HG02981 (cell line): ENCODE measurements at regions not wholly inside any gene's neighbourhood (a gene's known extent, or its start where the extent isn't known, plus 50 kb on each side); places are given as distances from the start of the nearest gene placed in this dataset.
A peak's percentile ranks its signal among the peaks of the same experiment; 100 is the strongest.

Experiments
- ATAC-seq: cut with Tn5 transposase; IDR thresholded peaks from one replicate; pipeline ENCODE4 v1.9.1; 2021; ENCODE audit warnings: mild to moderate bottlenecking, moderate library complexity; ENCODE audit not compliant: unreplicated experiment

DNA sequence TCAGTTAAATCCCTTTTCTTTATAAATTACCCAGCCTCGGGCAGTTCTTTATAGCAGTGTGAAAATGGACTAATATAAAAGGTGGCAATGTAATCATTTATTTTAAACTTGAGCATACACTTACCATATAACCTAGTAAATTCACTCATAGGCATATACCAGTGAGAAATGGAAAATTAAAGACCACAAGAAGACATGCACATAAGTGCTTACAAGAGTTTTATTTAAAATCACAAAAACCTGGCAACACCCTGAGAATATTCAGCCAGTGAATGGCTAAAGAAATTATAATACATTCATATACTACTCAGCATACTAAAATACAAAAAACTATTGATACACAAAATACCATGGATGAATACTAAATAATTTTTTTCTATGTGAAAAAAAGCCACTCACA lies 1017.5 kb upstream of the TMEM132C start:
- ATAC-seq, result no peak

DNA sequence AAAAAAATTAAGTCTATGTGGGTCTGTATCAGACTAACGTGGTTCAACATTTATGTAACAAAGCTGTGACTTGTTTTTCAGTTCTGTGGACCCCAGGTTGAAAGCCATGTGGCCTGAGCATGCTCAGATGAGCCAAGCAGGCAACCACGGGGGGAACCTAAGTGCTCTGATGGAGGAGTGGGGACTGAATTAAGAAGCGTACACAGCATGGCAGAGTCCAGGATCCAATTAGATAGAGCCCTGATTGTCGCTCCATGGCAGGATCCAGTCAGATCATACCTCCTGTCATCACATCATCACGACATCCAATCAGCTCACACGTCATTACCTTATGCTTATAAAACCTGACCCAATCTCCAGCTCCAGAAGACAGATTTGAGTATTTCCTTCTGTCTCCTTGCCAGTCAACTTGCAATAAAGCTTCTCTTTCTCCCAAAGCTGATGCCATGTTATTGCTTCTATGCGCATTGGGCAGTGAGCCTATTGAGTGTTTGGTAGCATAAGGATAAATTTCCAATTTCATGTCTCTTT lies 1013.1 kb upstream of the TMEM132C start:
- ATAC-seq, result no peak

DNA sequence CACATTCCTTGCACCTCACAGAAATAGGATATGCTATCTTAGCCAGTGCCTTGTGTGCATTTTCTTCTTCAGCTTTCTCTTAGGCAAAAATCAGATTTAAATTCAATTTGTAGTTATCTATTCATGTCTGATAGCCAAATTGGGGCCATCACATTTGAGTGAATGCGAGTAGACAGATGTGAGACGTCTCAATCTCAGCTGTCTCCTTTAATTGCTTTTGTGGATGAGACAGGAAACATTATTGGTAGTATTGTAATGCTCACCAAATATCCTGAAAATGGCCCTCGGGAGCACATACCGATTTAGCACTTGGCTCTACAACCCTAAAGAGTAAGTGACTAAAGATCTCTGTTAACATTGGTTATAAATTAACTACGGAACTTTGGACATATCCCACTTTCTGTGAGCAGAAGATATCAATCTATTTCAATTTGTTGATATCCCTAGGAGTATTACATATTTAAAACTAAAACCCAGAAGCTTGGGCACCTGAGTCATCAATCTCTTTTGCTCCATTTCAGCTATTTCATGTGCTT lies 1012.5 kb upstream of the TMEM132C start:
- ATAC-seq, result no peak

DNA sequence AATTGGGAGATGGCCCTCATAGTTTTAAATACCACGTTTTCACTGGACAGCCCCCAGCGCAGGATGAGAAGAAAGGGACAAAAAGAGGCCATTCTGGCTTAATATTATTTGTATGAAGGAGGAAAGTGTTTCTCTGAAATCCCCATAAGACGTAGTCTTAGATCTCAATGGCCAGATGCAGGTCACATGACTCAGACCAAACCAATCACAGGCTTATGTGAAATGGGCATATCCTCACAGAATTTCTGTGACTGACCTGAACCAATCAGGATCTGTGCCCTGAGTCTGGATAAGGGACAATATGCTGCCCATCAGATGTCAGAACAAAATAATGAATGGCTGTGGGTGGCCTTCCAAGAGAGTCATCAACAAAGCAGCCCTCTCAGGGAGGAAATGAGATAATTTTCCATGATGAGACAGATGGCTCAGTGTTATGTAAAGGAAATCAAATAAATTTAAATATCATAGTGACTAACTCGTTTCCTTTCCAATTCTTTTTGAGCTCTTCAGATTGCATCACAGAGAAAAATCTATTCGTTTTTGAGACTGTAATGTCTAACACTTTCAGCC lies 1009.5 kb upstream of the TMEM132C start:
- no peak for ATAC-seq

DNA sequence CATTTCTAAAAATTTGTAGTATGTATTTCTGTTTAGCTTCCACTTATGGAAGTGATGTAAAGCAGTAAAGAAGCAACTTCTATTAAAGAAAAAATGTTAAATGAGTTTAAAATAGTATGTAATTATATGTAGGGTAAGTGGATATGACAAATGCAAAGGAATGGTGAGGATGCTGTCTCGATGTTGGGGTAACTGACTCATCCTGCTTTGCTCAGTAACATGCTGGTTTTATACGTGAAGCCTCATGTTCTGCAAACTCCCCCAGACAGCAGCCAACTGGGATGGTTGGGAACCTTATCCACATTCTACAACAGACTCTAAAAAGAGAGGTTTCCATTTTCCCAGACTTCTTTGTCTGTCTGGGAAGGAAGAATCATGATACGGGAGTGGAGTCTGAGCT lies 1006.4 kb upstream of the TMEM132C start:
- ATAC-seq, result no peak

DNA sequence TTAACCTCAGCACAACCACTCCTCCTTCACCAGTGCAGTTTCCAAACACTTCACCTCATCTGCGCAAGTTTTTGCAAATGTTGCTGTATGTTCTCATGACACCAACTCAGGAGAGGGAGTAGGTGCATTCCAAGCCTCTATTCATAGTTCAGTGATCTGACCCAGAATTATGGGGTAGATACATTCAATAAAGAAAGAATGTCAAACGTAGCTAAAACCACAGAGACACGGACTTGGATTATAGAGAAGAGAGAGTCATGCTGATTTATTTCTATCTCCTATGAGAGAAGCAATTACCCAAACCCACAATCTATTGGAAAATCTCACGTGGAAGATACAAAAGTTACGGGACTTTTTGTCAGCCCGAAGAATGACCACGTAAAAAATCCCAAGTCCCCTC lies 1006.0 kb upstream of the TMEM132C start:
- no peak for ATAC-seq

DNA sequence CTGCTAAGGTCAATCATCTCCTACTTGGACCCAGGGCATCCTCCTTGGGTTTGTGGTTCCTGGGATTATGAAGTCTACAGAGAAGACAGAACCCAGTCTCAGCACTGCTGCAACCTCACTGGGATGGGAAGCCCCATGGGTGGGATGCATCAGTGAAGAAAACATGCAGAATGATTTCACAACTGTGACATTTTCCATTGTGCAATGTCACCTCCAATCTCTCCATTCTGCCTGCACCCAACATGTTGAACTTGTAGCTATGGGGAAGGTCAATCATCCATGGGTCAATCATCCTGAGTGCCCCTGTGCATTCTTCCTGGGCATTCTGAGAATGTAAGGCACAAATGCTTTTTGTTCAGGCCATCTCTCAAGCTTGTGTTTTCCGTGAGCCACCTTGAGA lies 1004.4 kb upstream of the TMEM132C start:
- ATAC-seq, result no peak

DNA sequence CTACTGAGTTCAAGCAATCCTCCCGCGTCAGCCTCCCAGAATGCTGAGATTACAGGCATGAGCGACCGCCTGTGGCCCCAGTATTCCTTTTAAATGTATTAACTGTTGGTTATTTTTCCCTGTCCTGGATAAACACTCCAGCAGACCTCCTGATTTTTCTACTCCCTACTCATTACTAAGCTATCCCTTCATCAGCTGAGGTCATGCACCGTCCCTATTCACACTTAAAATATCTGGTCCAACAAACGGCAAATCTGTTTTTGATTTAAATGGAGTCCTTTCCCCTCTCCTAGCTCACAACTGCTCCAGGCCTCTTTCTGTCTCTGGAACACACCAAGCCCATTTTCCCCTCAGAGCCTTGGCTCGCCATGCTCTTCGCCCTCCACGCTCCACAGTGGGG lies 1003.3 kb upstream of the TMEM132C start:
- ATAC-seq, result no peak

DNA sequence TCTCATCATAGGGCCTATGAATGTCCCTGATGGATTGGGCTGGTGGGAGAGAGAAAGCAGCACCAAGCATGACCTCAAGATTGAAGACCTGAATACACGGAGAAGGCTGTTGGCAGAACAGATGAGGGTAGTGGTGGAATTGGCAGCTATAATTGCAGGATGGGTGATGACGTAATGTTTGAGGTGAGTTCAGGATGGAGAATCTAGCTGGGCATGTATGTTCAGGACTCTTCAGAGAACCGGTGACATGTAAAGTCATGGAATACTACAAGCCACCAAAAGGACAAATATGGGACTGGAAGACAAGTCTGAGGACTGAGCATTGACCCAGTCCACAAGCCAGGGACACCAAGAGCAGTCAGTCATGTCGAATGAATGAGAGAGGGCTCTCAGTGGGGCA lies 999.8 kb upstream of the TMEM132C start:
- no peak for ATAC-seq

DNA sequence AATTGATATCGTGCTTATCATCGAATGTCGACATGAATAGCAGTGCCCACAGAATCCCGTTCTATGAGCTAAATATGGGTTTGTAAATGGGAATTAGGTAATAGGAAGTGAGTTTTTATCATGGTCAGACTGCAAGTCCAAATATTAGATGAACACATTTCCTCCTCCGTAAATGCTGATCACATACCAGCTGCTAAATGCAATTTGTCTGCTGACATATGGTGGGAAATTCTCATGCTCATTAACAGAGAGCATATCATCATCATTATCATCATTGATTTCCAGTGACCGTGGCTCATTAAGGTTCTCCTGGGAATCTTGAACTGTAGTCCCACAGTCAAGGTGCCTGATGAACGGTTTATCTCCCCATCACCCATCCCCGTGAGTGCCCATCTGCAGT lies 998.8 kb upstream of the TMEM132C start:
- no peak for ATAC-seq

DNA sequence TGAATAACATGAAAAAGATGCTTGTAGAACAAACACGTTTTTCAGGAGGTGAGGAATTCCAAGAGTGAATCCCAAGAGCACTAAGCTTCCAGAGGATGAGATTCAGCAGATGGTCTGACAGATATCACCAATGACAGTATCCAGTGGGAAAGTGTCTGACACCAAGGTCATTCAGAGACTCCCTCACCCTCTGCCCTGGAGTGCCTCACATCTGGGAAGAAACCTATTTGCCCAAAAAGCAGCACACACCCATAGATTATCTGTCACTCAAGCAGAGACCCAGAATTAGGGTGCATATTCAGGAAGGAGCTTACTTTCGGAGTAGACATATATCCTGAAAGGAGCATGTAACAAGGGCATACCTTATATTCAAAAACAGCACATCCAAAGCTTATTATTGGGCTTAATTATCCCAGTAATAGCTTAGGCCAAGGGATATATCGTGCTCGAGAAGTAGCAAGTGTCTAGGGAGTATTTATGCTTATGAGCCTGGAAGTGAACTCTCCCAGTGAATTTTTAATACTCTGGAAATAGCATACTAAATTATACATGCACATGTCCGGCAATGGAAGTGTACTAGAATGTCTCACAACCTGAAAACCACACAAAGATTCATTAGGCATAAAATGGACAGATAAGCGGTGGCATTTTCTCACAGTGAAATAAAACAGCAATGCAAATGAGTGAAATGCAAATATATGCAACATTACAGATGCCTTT lies 998.1 kb upstream of the TMEM132C start:
- no peak for ATAC-seq

DNA sequence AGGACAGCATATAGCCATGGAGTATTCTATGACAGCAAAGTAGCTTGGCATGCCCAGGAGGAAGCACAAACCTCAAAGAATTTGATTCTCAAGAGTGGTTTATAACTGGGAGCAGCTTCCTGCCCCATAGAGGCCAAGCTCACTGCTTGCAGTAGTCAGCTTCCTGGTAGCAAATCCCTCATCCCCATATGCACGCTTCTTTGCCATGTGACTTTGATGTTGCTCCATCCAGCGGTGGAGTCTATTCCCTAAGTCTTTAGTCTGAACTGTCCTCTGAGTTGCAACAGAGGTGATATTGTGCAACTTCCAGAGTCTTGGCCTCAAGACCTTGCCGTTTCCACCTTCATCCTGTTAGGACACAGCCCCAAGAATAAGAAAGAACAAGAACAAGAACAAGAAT lies 996.8 kb upstream of the TMEM132C start:
- no peak for ATAC-seq

DNA sequence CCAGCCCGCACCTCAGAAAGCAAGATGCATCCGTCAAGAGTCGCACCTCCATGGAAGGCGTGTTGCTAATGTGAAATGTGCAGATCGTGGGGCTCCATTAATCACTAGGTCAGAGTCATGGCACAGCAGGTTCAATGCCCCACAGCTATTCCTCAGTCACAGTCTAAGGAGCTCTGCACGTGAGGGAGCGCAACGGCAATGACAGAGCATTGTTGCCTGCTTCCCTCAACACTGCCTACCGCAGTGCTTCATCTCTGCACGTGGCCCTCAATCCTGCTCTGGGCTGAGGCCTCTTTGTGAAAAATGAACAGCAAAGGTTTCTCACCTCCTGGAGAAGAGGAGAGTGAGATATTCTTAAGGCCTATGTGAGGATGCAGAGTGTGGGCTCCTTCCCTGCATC lies 995.2 kb upstream of the TMEM132C start:
- ATAC-seq, result no peak

DNA sequence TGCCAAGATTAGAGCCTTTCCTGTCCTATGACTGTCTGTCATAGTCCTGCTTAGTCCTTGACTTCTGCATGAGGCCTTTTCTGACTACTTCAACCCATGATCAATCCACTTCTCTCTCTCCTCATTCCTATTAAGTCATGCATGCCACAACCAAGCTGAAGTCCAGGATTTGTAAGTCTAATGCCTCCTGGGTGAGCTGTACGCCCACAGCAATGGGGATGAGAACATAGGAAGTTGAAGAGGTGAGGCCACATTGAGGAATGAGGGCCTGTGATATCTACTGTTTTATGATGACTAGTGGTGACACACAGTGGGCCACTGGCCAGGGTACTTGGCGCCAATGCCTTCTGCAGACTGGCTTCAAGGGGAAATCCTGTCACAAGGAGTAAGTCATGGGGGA lies 994.1 kb upstream of the TMEM132C start:
- ATAC-seq, result no peak

DNA sequence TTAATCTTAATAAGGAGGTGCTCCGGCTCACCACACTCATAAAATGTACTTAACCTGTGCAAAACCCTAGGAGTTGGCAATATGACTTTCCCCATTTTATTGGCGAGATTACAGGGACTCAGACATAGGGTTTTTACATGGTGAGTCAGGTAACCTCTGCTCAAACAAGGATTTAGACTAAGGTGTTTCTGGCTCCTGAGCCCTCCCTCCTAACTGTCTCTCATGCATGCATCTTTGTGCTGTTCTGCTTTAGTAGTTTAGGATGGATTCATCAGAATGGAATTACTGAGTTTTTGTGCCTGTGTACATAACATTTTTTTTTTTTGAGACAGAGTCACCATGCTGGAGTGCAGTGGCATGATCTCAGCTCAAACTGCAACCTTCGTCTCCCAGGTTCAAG lies 993.3 kb upstream of the TMEM132C start:
- ATAC-seq, result no peak

DNA sequence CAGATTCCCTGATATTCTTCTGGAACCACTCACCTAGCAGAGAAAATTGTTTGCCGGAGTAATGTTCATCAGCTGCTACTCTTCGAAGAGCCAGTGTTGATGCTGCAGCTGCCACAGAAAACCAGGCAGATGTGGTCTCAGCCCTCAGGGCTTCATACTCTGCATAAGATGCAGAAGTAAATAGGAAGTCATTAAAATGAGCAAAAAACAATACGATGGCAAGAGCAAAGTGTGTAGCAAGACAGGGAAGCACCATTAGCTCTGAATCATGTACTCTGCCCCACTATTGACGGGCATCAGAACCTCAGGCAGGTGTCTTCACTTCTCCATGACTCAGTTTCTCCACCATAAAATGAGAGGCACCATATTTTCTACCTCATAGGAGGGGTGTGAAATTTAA lies 991.6 kb upstream of the TMEM132C start:
- ATAC-seq, result no peak

DNA sequence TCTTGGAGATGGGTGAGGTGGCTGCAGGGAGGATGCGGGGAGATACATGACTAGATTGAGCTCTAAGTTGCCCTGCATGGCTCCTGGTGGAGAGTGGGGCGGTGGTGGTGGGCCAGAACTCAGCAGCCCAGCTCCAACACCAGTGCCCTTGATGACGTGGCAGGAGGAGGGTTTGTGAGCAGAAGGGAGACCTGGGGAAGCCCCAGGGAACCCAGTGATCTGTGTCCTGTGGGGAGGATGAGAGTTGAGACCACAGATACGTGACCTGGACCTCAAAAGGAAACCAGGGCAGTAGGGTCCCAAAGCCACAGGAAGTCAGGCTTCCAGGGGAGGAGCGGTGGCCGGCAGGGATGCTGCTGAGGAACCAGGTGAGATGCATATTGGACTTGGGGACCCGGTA lies 989.1 kb upstream of the TMEM132C start:
- ATAC-seq, result peak; percentile 54

DNA sequence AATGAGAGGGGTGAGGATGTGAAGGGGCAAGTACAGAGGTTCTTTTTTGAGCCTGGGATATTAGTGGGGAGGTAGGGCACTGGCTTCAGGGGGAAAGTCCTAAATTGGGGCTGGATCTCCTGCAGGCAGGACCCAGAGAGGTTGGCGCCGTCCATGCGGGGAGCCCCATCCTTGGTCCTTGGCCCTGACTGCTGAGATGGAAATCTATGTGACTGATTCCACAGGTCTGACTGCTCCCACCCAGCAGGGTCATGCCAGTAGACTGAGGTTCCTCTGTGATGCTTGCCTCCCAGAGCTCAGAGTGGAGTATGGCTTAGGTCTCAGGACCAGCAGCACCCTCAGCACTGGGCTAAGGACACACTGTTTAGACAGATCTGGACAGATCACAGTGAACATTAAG lies 988.6 kb upstream of the TMEM132C start:
- ATAC-seq, result peak; percentile 19

DNA sequence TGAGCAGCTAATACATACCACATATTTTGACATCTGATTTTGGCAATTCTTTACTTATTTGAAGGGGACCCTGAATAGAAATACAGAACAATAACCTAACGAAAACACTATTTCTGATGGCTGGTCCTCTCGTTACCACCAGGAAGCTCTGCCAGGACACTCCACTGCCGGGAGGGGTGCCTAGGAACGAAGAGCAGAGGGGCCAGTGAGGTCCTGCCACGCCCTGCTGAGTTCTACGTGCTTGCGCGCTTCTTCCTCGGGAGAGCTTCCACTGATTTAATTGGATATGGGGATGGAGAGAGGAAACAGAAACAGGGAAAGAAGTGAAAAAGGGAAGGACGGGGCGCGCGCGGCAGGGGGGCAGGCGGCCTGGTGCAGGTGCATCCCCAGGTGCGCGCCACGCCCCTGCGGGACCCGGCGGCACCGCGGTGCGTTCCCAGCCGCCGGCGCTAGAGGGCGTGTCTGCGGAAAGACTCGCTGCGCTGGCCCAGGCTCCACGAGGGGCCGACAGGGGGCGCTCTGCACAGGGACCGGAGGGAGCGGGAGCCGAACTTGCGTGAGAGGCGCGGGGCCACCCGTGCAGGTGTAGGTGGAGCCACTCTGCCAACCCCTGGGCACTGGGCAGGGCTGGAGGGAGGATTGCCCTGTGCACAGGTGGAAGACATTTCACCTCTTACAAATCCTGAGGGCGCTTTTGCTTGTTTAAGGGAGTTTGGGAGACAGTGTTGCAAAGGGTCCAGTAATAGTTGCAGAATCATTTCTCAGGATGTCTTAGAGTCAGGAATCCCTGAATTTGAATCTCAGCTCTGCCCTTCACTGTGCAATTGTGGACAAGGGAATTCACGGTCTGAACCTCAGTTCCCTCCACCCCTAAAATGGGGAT lies 986.3 kb upstream of the TMEM132C start:
- ATAC-seq, result peak; percentile 59

DNA sequence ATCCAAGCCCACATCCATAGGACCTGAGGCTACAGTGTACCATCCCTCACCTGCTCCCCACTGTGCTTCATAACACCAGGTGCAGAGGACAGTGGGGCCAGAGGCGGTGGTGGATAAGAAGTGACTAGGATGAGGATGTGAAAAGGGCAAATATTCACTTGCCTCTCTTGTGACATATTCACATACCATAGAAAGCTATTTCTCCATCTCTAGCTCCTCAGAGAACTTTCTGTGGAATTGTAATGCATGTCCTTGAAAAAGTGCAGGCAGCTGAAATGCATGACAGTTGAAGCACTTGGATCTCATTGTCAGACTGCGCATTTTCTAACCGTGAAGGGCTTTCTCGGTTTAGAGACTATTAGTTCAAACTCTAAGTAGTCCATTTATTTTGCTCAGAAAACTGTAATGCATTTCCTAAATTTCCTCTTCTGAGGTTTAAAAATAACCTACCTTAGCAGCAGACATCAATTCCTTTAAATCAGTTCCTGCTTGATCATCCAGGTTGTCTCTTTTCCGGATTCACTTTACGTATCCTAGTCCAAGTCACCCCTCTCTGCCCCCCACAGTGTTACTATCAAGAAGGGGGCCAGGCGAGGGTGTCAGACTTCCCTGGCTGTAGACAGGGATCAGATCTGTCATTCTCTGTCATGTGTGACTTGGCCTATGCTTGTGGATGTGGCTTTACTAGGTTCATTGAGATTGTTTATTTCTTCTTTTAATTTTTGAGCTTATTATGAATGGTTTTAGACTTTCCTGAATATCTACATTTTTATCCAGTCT lies 984.0 kb upstream of the TMEM132C start:
- ATAC-seq, result no peak

DNA sequence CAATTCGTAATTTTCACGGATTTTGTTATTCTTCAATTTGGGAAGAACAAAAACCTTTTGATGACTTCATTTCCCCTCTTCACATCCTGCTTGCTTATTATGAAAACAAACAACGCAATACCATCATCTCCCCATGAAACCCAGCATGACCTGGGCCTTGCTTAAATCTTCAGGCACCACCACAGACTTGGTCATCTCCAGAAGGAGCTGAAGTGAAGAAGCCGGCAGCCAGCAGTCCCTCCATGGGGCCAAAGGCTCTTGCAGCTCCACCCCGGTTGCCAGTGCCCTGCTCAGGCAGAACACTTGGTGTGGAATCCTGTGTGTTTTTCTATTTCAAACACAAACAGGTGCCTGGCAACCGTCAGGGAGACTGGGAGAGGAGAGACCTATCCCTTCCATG lies 982.9 kb upstream of the TMEM132C start:
- ATAC-seq, result no peak
